Tibial artery (tissue), 4 donors: ENCODE measurements at regions not wholly inside any gene's neighbourhood (a gene's known extent, or its start where the extent isn't known, plus 50 kb on each side); places are given as distances from the start of the nearest gene placed in this dataset.

Experiments
- DNase-seq, 2 donors: peaks; one replicate each; pipeline ENCODE4 v3.0.0-alpha.2; 2019
- H3K27ac ChIP-seq, 2 donors: fragments of 200-600 bp; sonication (generic) in 1 of 2; 1 replicate in 1 of 2; 2 replicates in 1 of 2; pipeline ENCODE4 v1.5.1; 2018 to 2019; ENCODE audit warnings: mild to moderate bottlenecking in 1 of 2
- H3K27me3 ChIP-seq, 2 donors: fragments of 200-600 bp; sonication (generic) in 1 of 2; one replicate each; pipeline versions ENCODE4 v1.5.1 to v1.6.0; 2016 to 2019
- H3K36me3 ChIP-seq, 3 donors: fragments of 200-600 bp; sonication (generic) in 2 of 3; one replicate each; pipeline ENCODE4 v1.5.1; 2016 to 2019; ENCODE audit warnings: mild to moderate bottlenecking in 2 of 3
- H3K4me1 ChIP-seq, 4 donors: fragments of 200-600 bp; sonication (generic) in 2 of 4; 1 replicate in 3 of 4; 2 replicates in 1 of 4; pipeline ENCODE4 v1.5.1; 2016 to 2019
- H3K4me3 ChIP-seq, 2 donors: fragments of 200-600 bp; sonication (generic) in 1 of 2; 1 replicate in 1 of 2; 2 replicates in 1 of 2; pipeline ENCODE4 v1.5.1; 2018 to 2019; ENCODE audit warnings: mild to moderate bottlenecking in 2 of 2
- H3K9me3 ChIP-seq, 3 donors: fragments of 200-600 bp; sonication (generic) in 1 of 3; one replicate each; pipeline ENCODE4 v1.5.1; 2016 to 2019
- intact Hi-C: fragments of 100-400 bp; cut with DNase I; formaldehyde crosslinking; loops from one replicate; pipeline ENCODE4 v1.15.0; 2023; ENCODE audit warnings: low total_unique reads
- TF ChIP-seq, protein P1 (sequence below), 2 experiments: fragments of 200-600 bp in 1 of 2; fragments of 450-650 bp in 1 of 2; IDR thresholded peaks; one replicate each; pipeline ENCODE4 v1.5.1; 2017 to 2019; ENCODE audit warnings: antibody characterized with exemption in 2 of 2, mild to moderate bottlenecking in 1 of 2, moderate library complexity in 1 of 2

DNA sequence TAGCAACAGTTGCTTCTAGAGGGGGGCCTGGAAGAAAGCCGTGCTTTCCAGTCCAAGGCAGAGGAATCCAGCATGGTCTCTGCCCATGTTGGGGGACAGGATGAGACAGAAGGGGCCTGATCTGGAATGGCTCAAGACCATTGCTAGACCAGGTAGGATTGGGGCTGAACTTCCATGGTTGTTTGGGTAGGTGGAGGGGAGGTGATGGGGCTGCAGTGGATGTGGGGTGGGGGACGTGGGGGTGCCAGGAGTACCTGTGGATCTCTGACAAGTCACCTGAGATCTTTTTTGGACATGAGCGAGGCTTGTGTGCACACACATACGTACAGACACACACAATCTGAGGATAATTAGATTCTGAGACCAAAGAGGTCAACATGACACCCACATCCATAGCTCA lies 228.7 kb upstream of the SKOR2 start:
- Histone ChIP-seq H3K27me3 (peaks cover 0 to 4% of the 10 kb centered on the region in 2 donors), H3K27ac (no peak overlapping the region), H3K9me3 (no peaks in the 10 kb centered on the region), H3K4me3 (no peak overlapping the region), H3K36me3 (no peaks in the 10 kb centered on the region), H3K4me1 (no peaks in the 10 kb centered on the region)
- TF ChIP-seq, protein P1, sequence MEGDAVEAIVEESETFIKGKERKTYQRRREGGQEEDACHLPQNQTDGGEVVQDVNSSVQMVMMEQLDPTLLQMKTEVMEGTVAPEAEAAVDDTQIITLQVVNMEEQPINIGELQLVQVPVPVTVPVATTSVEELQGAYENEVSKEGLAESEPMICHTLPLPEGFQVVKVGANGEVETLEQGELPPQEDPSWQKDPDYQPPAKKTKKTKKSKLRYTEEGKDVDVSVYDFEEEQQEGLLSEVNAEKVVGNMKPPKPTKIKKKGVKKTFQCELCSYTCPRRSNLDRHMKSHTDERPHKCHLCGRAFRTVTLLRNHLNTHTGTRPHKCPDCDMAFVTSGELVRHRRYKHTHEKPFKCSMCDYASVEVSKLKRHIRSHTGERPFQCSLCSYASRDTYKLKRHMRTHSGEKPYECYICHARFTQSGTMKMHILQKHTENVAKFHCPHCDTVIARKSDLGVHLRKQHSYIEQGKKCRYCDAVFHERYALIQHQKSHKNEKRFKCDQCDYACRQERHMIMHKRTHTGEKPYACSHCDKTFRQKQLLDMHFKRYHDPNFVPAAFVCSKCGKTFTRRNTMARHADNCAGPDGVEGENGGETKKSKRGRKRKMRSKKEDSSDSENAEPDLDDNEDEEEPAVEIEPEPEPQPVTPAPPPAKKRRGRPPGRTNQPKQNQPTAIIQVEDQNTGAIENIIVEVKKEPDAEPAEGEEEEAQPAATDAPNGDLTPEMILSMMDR (IDR thresholded peaks at IDR 0.05) = no peak
- intact Hi-C loops = no loop called here
- no peak for DNase-seq

DNA sequence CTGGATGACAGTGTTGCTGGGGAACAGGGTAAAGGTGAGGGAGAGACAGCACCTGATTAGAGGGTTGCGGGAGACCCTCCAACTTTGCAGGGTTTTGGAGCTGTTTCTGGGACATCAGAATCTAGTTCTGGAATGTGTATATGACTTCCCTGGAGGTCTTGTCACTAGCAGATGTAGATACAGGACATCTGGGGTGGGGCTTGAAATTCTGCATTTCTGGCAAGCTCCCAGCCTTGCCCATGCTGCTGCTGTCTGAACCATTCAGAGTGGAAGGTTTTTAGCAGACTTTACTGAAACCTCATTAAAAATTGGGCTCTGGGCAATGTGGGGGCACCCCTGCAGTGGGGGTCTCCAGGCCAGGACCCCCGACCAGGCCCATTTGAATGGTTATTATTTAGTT lies 220.3 kb upstream of the SKOR2 start:
- no peaks in the 10 kb centered on the region for H3K9me3 ChIP-seq
- no peak for DNase-seq
- no peaks in the 10 kb centered on the region for H3K4me1 ChIP-seq
- intact Hi-C loops = no loop called here
- H3K4me3 ChIP-seq = no peak overlapping the region
- no peak overlapping the region for H3K27ac ChIP-seq
- no peaks in the 10 kb centered on the region for H3K36me3 ChIP-seq
- TF ChIP-seq, protein P1 (IDR thresholded peaks at IDR 0.05) = no peak
- peaks cover 0 to 4% of the 10 kb centered on the region in 2 donors for H3K27me3 ChIP-seq

DNA sequence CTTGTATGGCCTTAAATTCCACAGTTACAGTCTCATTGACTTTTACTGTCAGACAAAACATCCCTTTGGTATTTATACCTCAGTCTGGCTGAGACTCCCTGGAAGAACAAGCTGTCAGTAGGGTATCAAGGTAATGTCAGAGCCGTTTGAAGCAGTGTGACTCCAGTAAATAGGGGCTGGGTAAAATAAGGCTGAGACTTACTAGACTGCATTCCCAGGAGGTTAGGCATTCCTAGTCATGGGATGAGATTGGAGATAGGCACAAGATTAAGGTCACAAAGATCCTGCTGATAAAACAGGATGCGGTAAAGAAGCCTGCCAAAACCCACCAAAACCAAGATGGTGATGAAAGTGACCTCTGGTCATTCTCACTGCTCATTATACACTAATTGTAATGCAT lies 219.5 kb upstream of the SKOR2 start:
- Histone ChIP-seq H3K36me3 (no peaks in the 10 kb centered on the region), H3K9me3 (no peaks in the 10 kb centered on the region), H3K27me3 (no peaks in the 10 kb centered on the region), H3K4me3 (no peak overlapping the region), H3K27ac (no peak overlapping the region), H3K4me1 (no peaks in the 10 kb centered on the region)
- DNase-seq = no peak
- TF ChIP-seq, protein P1 (IDR thresholded peaks at IDR 0.05) = no peak
- intact Hi-C loops = no loop called here

DNA sequence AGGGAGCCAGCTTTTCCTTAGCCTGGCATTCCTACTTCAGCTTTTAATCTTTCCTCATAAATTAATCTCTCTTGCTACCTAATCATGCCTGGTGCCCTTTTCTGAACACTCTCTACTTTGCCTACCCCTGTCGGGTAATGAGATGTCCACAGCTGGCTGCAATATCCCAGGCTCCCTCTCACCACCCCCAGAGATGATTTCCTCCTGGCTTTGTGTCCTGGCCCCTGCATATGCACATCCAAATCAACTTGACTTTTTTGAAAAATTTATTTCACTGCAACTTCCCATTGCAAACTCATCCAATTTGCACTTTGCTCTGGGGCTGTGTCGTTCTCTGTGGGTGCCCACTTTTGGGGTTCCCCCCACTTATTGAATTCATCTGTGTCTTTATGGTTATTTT lies 218.1 kb upstream of the SKOR2 start:
- no peak for DNase-seq
- Histone ChIP-seq H3K27ac (no peak overlapping the region), H3K36me3 (no peaks in the 10 kb centered on the region), H3K4me1 (no peaks in the 10 kb centered on the region), H3K4me3 (no peak overlapping the region), H3K27me3 (no peaks in the 10 kb centered on the region), H3K9me3 (no peaks in the 10 kb centered on the region)
- TF ChIP-seq, protein P1 (IDR thresholded peaks at IDR 0.05) = no peak
- intact Hi-C loops = no loop called here

DNA sequence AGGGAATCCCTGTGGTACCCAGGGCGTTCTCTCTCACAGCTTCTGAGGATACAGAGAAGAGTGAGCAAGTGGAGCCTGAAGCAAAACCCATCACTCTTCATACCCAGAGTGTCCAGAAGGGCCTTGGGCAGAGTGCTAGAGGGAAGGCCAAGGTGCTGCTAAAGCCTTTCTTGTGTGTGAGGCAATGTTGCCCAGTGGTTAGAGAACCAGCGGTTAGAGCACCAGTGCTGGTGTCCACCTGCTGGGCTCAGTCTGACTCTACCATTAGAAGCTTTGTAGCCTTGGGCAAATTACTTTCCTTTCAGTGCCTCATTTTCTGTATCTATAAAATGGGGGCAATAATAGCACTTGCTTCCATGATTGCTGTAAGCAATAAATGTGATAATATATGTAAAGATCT lies 210.5 kb upstream of the SKOR2 start:
- no peaks in the 10 kb centered on the region for H3K9me3 ChIP-seq
- TF ChIP-seq, protein P1 (IDR thresholded peaks at IDR 0.05) = no peak
- no peak overlapping the region for H3K27ac ChIP-seq
- no peaks in the 10 kb centered on the region for H3K4me1 ChIP-seq
- no peaks in the 10 kb centered on the region for H3K36me3 ChIP-seq
- DNase-seq = no peak
- intact Hi-C loops = no loop called here
- H3K27me3 ChIP-seq = no peaks in the 10 kb centered on the region
- H3K4me3 ChIP-seq = no peak overlapping the region

DNA sequence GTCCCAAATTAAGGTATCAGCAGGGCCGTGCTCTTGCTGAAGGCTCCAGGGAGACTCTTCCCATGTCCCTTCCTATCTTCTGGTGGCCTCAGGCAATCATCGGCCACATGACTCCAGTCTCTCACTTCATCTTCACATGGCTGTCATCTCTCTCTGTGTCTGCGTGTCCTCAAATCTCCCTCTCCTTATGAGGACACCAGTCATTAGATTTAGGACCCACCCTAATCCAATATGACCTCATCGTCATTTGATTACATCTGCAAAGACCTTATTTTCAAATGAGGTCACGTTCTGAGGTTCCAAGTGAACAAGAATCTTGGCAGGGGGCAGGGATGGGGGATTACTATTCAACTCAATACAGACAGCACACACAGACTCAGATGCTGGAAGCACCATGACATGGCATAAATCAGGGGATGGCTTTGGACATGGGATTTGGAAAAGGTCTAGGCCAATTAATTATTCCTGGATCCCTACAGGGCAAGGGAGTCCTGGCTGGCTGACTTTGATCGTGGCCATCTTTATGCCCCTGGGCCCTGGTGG lies 210.0 kb upstream of the SKOR2 start:
- no peak overlapping the region for H3K27ac ChIP-seq
- H3K27me3 ChIP-seq = no peaks in the 10 kb centered on the region
- TF ChIP-seq, protein P1 (IDR thresholded peaks at IDR 0.05) = no peak
- no peaks in the 10 kb centered on the region for H3K4me1 ChIP-seq
- no peaks in the 10 kb centered on the region for H3K36me3 ChIP-seq
- H3K9me3 ChIP-seq = no peaks in the 10 kb centered on the region
- DNase-seq = no peak
- intact Hi-C loops = no loop called here
- no peak overlapping the region for H3K4me3 ChIP-seq
